ENCODE measurements at regions not wholly inside any gene's neighbourhood (a gene's known extent, or its start where the extent isn't known, plus 50 kb on each side); places are given as distances from the start of the nearest gene placed in this dataset.
"Not testable (repeated sequence)": the region's sequence is repeated elsewhere in the genome, so short reads cannot be mapped to it uniquely, and the experiment has no call there.

- no peak for DNase-seq (ENCODE audit: low read depth, low spot score)
Measured at GRCh38 chr1:213776969-213777368, 210.8 kb upstream of the PROX1 start.

GRCh38 chr1:213779228-213779627 is 208.5 kb upstream of the PROX1 start:
- DNase-seq (ENCODE audit: low read depth, low spot score) = no peak

- DNase-seq (ENCODE audit: low read depth, low spot score) = no peak
Measured at GRCh38 chr1:213782941-213783672, 204.7 kb upstream of the PROX1 start.

DNA sequence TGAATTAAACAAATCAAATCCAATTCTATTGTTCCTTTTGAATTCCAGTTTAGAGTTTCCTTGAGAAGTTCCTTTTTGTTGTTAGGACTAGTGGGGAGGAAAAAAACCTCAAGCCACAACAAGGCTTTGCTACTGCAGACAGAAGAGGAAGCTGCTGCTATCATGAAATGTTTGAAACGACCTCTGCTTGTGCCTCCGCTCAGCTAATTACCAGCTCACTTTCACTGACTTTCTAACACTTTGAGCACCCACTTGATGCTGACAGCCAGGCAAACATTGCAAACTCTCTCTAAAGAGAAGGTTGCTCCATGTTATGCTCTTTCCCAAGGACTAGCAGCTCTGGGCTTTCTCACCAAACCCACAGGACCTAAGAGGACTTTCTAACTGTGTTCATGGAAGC is 203.9 kb upstream of the PROX1 start:
- no peak for DNase-seq (ENCODE audit: low read depth, low spot score)

DNA sequence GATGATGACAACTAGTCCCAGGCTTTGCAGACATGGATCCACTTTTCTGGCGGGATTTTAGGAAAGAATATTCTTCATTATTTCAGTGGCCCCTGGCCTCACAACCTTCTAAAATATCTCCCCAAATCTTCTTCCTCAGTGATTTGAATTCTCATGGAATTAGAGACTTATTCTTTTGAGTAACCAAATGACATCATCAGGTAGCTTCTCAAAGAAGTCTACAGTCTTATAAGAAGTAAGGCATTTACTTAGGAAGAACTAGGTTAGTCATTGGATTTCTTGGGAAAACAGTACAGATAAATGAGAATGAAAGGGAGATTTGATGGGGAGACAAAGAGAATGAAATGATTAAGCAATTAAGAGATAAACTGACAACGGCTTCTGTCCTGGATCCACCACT is 201.1 kb upstream of the PROX1 start:
- DNase-seq (ENCODE audit: low read depth, low spot score) = no peak

GRCh38 chr1:213790565-213790964 is 197.2 kb upstream of the PROX1 start:
- no peak for DNase-seq (ENCODE audit: low read depth, low spot score)

- DNase-seq (ENCODE audit: low read depth, low spot score) = no peak
Measured at GRCh38 chr1:213793482-213794067, 194.2 kb upstream of the PROX1 start.

GRCh38 chr1:213796525-213796924 is 191.2 kb upstream of the PROX1 start:
- no peak for DNase-seq (ENCODE audit: low read depth, low spot score)

GRCh38 chr1:213808288-213808687 is 179.5 kb upstream of the PROX1 start:
- DNase-seq (ENCODE audit: low read depth, low spot score) = not testable (repeated sequence)

DNA sequence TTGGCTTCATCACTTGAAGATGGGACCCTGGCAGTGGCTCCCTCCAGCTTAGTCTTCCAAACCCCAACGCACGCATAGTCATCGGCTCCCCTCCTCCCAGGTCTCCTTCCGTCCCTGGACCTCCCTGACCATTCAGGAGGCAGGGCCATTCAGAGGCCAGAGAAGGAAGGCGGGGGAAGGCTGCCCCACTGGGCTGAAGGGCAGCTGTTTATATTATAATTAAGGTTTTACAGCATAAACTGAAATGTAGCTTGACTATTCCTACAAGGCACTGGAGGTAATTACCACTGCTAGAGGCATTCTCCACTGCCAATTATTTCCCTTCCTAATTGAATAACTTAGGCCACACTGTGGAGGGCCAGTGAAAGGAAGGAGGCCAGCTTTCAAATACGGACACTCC is 170.6 kb upstream of the PROX1 start:
- no peak for DNase-seq (ENCODE audit: low read depth, low spot score)

- no peak for DNase-seq (ENCODE audit: low read depth, low spot score)
Measured at GRCh38 chr1:213820362-213821149, 167.2 kb upstream of the PROX1 start.

- DNase-seq (ENCODE audit: low read depth, low spot score) = no peak
Measured at GRCh38 chr1:213821175-213821942, 166.4 kb upstream of the PROX1 start.

DNA sequence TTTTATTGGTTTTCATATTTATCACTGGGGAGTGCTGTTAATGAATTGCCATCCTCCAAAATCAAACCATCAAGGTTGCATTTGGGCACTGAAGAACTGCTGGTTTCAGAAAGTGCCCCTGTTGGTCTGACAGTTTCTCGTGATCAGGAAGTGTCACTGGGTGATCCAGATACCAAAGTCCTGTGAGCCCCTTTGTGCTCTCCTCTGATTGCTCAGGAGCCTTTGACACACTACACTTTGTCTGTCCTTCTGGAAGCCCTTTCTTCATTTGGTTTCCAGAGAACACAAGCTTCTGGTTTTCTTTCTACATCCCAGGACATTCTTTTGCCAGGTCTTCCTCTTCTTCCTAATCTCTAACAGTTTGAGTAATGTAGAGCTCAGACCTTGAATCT is 165.8 kb upstream of the PROX1 start:
- DNase-seq (ENCODE audit: low read depth, low spot score) = no peak

DNA sequence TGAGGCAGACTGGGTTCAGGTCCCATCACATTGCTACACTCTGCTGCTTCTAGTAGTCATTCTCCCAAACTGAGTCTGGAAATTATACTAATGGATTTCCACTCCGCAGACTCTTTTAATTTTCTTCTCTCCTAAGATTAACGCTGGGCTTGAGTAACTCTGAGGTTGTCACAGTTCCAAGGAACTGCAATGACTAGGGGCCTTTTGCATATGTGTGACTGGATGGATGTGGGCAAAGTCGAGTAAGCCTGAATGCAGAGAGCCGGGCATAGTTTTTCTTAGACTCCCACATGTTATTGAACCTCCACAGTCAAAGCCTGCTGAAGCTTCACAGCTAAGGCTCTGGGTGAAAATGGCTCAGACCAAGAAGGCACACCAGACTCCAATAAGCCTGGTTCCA is 160.9 kb upstream of the PROX1 start:
- no peak for DNase-seq (ENCODE audit: low read depth, low spot score)

GRCh38 chr1:213828867-213829266 is 158.9 kb upstream of the PROX1 start:
- no peak for DNase-seq (ENCODE audit: low read depth, low spot score)

- no peak for DNase-seq (ENCODE audit: low read depth, low spot score)
Measured at GRCh38 chr1:213829780-213830179, 158.0 kb upstream of the PROX1 start.

GRCh38 chr1:213830371-213830770 is 157.4 kb upstream of the PROX1 start:
- no peak for DNase-seq (ENCODE audit: low read depth, low spot score)

- no peak for DNase-seq (ENCODE audit: low read depth, low spot score)
Measured at GRCh38 chr1:213840575-213840974, 147.2 kb upstream of the PROX1 start.

DNA sequence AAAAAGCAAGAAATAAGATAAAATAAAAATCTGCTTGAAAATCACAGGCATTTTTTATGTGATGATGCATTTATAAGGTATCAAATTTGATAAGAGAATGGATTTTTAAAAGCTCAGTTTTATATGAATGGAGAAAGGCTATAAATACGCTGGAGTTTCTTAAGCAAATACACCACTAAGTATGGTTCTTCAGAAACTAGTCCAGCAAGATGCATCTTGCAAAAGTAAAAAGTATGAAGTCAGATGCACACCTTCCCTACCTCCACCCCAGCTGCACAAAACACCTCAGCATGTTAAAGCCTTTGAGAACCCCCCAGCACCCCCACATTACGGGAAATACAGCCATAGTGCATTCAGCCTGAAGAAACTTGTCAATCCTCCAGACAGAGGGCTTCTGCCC is 143.1 kb upstream of the PROX1 start:
- no peak for DNase-seq (ENCODE audit: low read depth, low spot score)

- DNase-seq (ENCODE audit: low read depth, low spot score) = no peak
Measured at GRCh38 chr1:213852107-213852506, 135.7 kb upstream of the PROX1 start.

DNA sequence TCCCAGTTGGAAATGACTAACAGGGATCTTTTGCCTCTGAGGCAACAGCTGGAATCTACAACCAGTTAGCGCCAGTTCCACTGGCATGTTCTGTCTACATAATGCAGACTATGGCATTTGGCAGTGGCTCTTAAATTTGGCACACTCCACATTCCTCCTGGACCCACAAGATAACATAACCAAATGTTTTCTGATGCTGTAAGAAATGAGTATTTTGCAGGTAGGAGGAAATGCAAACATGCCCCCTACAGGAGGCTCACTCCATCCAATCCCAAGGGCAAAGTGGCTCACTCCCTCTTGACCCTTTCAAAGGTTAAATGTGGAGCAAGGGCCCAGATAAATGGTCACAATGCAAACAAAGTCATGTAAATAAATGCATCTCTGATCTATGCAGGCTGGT is 129.2 kb upstream of the PROX1 start:
- no peak for DNase-seq (ENCODE audit: low read depth, low spot score)

DNA sequence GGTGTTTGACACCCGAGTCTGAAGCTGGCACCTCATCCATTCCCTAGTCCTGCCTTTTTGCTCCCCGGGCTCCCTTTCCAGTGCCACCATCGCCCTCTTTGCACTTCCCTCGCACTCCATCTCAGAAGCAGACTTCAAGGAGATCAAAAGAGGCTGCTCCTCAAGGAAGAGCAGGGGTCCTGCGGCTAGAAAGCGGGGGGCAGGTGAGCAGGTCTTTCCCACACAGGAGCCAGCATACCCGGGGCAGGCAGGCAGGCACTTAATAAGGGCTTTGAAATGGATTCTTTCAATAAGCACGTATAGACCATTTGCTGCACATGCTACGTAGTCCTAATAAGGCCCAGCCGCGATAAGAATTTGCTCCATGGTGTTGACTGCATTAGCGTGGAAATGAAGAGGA is 125.9 kb upstream of the PROX1 start:
- no peak for DNase-seq (ENCODE audit: low read depth, low spot score)

All from pulmonary artery endothelial cell (primary cell).